Neural progenitor cell (in vitro differentiated cells): ENCODE measurements at regions not wholly inside any gene's neighbourhood (a gene's known extent, or its start where the extent isn't known, plus 50 kb on each side); places are given as distances from the start of the nearest gene placed in this dataset.

ENCODE experiments used
- DNase-seq: peaks from one replicate; pipeline ENCODE4 v3.0.0-alpha.2; 2016; ENCODE audit warnings: low spot score
- H2AFZ ChIP-seq: fragments of 200-600 bp; sonication (generic); replicated peaks from 2 replicates; pipeline ENCODE4 v1.6.1; 2016; ENCODE audit warnings: antibody characterized with exemption
- H3F3A ChIP-seq: fragments of 200-600 bp; sonication (generic); 2 replicates; pipeline ENCODE4 v1.6.1; 2016; ENCODE audit warnings: antibody characterized with exemption, low read depth
- H3K27ac ChIP-seq: fragments of 200-600 bp; sonication (generic); 2 replicates; pipeline ENCODE4 v1.5.1; 2016; ENCODE audit warnings: mild to moderate bottlenecking
- H3K27me3 ChIP-seq: fragments of 200-600 bp; sonication (generic); 2 replicates; pipeline ENCODE4 v1.6.1; 2016; ENCODE audit warnings: mild to moderate bottlenecking, moderate library complexity
- H3K36me3 ChIP-seq: fragments of 200-600 bp; sonication (generic); 2 replicates; pipeline ENCODE4 v1.5.1; 2016
- H3K4me1 ChIP-seq: fragments of 200-600 bp; sonication (generic); 2 replicates; pipeline ENCODE4 v1.6.1; 2016; ENCODE audit warnings: mixed run types
- H3K4me2 ChIP-seq: fragments of 200-600 bp; sonication (generic); 2 replicates; pipeline ENCODE4 v1.6.1; 2016
- H3K4me3 ChIP-seq: fragments of 200-600 bp; sonication (generic); 2 replicates; pipeline ENCODE4 v1.5.1; 2016
- H3K79me2 ChIP-seq: fragments of 200-600 bp; sonication (generic); 2 replicates; pipeline ENCODE4 v1.6.1; 2016; ENCODE audit warnings: low read depth
- H3K9ac ChIP-seq: fragments of 200-600 bp; sonication (generic); 2 replicates; pipeline ENCODE4 v1.6.1; 2016
- H3K9me3 ChIP-seq: fragments of 200-600 bp; sonication (generic); 2 replicates; pipeline ENCODE4 v1.5.1; 2016; ENCODE audit warnings: low read depth
- H4K20me1 ChIP-seq: fragments of 200-600 bp; sonication (generic); 2 replicates; pipeline ENCODE4 v1.6.1; 2016; ENCODE audit warnings: low read depth
- H3K27ac Mint-ChIP-seq: 3 replicates; pipeline ENCODE4 v1.8.0; 2021; ENCODE audit warnings: mixed read lengths
- H3K27me3 Mint-ChIP-seq: 2 replicates; pipeline ENCODE4 v1.8.0; 2022; ENCODE audit warnings: low read depth, mild to moderate bottlenecking, inconsistent platforms, moderate library complexity, mixed read lengths; ENCODE audit not compliant: insufficient read depth
- H3K36me3 Mint-ChIP-seq: 3 replicates; pipeline ENCODE4 v1.8.0; 2021; ENCODE audit warnings: mixed read lengths
- H3K4me1 Mint-ChIP-seq: 3 replicates; pipeline ENCODE4 v1.8.0; 2021; ENCODE audit warnings: mixed read lengths
- H3K4me3 Mint-ChIP-seq: 3 replicates; pipeline ENCODE4 v1.8.0; 2021; ENCODE audit warnings: mild to moderate bottlenecking, moderate library complexity, mixed read lengths
- H3K9me3 Mint-ChIP-seq: 3 replicates; pipeline ENCODE4 v1.8.0; 2020; ENCODE audit warnings: mixed read lengths
- EZH2 ChIP-seq: fragments of 200-600 bp; sonication (generic); IDR thresholded peaks from 2 replicates; pipeline ENCODE4 v1.6.1; 2017; ENCODE audit warnings: antibody characterized with exemption, mild to moderate bottlenecking, moderate library complexity
- EZH2phosphoT487 ChIP-seq: fragments of 200-600 bp; sonication (generic); IDR thresholded peaks from 2 replicates; pipeline ENCODE4 v1.6.1; 2017; ENCODE audit warnings: antibody characterized with exemption
- TF ChIP-seq, protein P1 (sequence below): fragments of 200-600 bp; sonication (generic); IDR thresholded peaks from 2 replicates; pipeline ENCODE4 v1.5.1; 2017; ENCODE audit warnings: antibody characterized with exemption, mild to moderate bottlenecking

DNA sequence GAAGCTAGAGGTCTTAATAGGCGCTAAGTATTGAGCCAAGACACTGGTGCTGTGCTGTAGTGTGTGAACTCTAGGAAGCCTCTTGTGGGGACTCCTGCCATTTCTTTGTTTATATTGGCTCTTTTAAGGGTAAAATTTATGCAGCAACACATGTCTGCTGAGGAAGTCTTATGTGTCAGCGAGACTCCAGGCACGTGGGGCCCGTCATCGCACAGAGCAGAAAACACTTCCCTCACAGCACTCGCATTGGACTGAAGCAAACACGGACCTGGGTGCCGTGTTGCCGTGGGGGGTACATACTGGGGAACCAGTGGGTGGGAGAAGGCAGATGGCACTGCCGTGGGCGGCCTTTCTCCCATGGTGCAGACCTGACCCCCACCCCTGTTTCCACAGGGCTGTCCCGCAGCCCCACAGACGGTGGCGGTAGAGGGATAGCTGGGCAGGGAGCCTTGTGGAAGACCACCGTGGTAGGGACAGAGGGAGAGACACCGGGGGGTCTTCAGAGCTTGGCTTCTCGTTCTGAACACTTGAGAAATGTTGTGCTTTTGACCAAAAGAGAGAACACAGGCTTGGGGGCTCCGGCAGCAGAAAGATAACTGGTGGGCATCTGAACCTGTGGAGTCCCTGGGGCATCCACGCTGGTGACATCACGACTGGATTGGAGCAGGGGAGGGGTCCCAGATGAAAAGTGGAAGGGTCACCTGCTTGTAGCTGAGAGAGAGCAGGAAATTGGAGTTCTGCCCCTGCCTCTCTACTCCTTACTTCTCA lies 284.7 kb upstream of the SHH start:
- Mint-ChIP-seq H3K9me3 (no peaks in the 10 kb centered on the region), H3K27me3 (peaks cover 7% of the 10 kb centered on the region), H3K27ac (no peak overlapping the region), H3K4me1 (no peaks in the 10 kb centered on the region), H3K36me3 (no peaks in the 10 kb centered on the region), H3K4me3 (no peak overlapping the region)
- Histone ChIP-seq H3K4me1 (peaks cover 18% of the 10 kb centered on the region), H3K9me3 (no peaks in the 10 kb centered on the region), H2AFZ (no peak overlapping the region), H3K4me3 (no peak overlapping the region), H4K20me1 (no peaks in the 10 kb centered on the region), H3K27me3 (no peaks in the 10 kb centered on the region), H3K4me2 (no peak overlapping the region), H3K79me2 (no peaks in the 10 kb centered on the region), H3K9ac (no peak overlapping the region), H3K27ac (no peak overlapping the region), H3F3A (no peaks in the 10 kb centered on the region), H3K36me3 (no peaks in the 10 kb centered on the region)
- DNase-seq, result no peak
- TF ChIP-seq EZH2phosphoT487 (no peak), EZH2 (no peak)
- TF ChIP-seq, protein P1, sequence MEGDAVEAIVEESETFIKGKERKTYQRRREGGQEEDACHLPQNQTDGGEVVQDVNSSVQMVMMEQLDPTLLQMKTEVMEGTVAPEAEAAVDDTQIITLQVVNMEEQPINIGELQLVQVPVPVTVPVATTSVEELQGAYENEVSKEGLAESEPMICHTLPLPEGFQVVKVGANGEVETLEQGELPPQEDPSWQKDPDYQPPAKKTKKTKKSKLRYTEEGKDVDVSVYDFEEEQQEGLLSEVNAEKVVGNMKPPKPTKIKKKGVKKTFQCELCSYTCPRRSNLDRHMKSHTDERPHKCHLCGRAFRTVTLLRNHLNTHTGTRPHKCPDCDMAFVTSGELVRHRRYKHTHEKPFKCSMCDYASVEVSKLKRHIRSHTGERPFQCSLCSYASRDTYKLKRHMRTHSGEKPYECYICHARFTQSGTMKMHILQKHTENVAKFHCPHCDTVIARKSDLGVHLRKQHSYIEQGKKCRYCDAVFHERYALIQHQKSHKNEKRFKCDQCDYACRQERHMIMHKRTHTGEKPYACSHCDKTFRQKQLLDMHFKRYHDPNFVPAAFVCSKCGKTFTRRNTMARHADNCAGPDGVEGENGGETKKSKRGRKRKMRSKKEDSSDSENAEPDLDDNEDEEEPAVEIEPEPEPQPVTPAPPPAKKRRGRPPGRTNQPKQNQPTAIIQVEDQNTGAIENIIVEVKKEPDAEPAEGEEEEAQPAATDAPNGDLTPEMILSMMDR, result no peak

DNA sequence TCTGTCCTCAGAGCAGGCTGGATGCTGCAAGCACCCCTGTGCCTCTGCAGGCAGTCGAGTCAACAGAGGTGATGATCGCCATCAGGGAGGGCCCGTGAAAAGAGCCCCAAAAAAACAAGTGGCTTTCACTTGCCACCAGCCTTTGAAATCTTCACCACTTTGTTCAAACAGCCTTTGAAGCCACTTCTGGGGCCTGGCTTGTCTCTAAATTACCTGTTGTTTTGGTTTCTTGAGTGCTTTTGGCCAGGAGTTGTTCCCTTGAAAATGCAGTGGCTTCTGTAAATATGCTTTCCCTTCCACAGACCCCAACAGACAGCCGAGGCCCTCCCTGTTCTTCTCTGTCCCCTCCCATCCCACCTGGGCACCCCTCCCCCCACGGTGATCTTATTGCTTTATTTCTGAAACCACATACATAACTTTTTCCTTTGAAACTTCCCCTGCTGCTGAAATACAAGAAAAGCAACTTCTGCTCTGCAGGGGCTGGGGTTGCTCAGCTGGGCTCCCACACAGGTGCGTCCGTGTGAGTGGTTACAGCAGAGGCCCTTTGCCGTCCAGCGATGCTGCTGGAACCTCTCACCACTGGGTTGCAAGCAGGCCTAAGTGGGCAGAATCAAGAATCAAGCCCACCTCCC lies 283.8 kb upstream of the SHH start:
- Histone ChIP-seq H3K4me1 (peaks cover 18% of the 10 kb centered on the region), H4K20me1 (no peaks in the 10 kb centered on the region), H3K36me3 (no peaks in the 10 kb centered on the region), H3K27ac (no peak overlapping the region), H3K9ac (no peak overlapping the region), H3K4me3 (no peak overlapping the region), H3K27me3 (no peaks in the 10 kb centered on the region), H3K9me3 (no peaks in the 10 kb centered on the region), H3K4me2 (no peak overlapping the region), H3F3A (no peaks in the 10 kb centered on the region), H2AFZ (no peak overlapping the region), H3K79me2 (no peaks in the 10 kb centered on the region)
- Mint-ChIP-seq H3K27me3 (peaks cover 7% of the 10 kb centered on the region), H3K4me3 (no peak overlapping the region), H3K36me3 (no peaks in the 10 kb centered on the region), H3K27ac (no peak overlapping the region), H3K9me3 (no peaks in the 10 kb centered on the region), H3K4me1 (no peaks in the 10 kb centered on the region)
- TF ChIP-seq EZH2phosphoT487 (no peak), EZH2 (no peak)
- TF ChIP-seq, protein P1, result no peak
- no peak for DNase-seq

DNA sequence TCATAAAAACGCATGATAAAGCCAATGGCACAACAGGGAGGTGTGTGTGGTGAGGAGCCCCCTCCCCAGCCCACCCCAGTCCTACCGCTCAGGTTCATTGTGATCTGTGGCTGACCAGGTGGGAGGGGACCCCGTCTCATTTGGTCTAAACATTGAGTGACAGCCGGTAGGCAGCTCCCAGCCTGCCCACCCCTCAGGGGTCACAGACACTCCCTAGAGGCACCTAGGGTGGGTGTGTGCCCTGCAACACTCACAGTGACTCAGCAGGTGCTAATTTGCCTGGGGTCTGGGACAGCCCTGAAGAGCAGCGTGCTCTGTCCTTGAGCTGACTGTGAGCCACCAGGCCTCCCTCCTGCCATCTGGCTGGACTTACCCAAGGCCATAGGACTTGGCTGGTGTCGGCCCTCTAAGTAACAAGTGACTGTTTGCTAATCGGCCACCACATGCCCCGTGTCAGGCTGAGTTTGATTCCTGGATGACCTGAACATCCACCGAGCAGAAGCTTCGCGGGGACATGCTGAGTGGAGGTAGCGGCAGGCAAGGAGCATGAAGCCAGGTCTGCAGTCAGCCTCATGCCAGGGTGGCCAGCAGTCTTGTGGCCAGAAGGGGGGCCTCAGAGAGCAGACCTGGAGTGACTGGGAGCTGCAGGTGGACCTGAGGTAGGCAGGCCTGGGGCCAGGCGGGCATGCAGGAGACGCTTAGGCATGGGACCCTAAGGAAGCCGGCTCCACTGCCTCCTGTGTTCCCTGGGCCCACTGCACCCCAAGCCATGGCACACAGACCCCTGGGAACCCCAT lies 282.3 kb upstream of the SHH start:
- Mint-ChIP-seq H3K9me3 (no peaks in the 10 kb centered on the region), H3K4me1 (no peaks in the 10 kb centered on the region), H3K27ac (no peak overlapping the region), H3K4me3 (no peak overlapping the region), H3K36me3 (no peaks in the 10 kb centered on the region), H3K27me3 (peaks cover 7% of the 10 kb centered on the region)
- H3K9me3 ChIP-seq, result no peaks in the 10 kb centered on the region
- TF ChIP-seq EZH2phosphoT487 (no peak), EZH2 (no peak)
- TF ChIP-seq, protein P1, result no peak
- H3K36me3 ChIP-seq, result no peaks in the 10 kb centered on the region
- H2AFZ ChIP-seq, result no peak overlapping the region
- no peak overlapping the region for H3K4me2 ChIP-seq
- H3K27me3 ChIP-seq, result no peaks in the 10 kb centered on the region
- peaks cover 7% of the 10 kb centered on the region for H3K4me1 ChIP-seq
- H3K9ac ChIP-seq, result no peak overlapping the region
- H4K20me1 ChIP-seq, result no peaks in the 10 kb centered on the region
- no peaks in the 10 kb centered on the region for H3F3A ChIP-seq
- DNase-seq, result no peak
- H3K4me3 ChIP-seq, result no peak overlapping the region
- no peak overlapping the region for H3K27ac ChIP-seq
- H3K79me2 ChIP-seq, result no peaks in the 10 kb centered on the region
